NAMALWA (cell line): ENCODE measurements at regions not wholly inside any gene's neighbourhood (a gene's known extent, or its start where the extent isn't known, plus 50 kb on each side); places are given as distances from the start of the nearest gene placed in this dataset.
"Not testable (repeated sequence)": the region's sequence is repeated elsewhere in the genome, so short reads cannot be mapped to it uniquely, and the experiment has no call there.

Experiments used
- DNase-seq: peaks from one replicate; pipeline ENCODE4 v3.0.0-alpha.2; 2015; ENCODE audit warnings: low spot score

GRCh38 chr2:3036432-3037125 lies 341.0 kb downstream of the EIPR1 start:
- DNase-seq, result no peak

GRCh38 chr2:3035385-3036050 lies 342.1 kb downstream of the EIPR1 start:
- DNase-seq, result no peak

- DNase-seq, result peak; percentile 4
Observed at GRCh38 chr2:3034856-3035255, 342.8 kb downstream of the EIPR1 start.

GRCh38 chr2:3034396-3034795 lies 343.2 kb downstream of the EIPR1 start:
- DNase-seq, result no peak

- no peak for DNase-seq
Observed at GRCh38 chr2:3033315-3033714, 344.3 kb downstream of the EIPR1 start.

GRCh38 chr2:3030791-3031190 lies 346.8 kb downstream of the EIPR1 start:
- not testable (repeated sequence) for DNase-seq

GRCh38 chr2:3025984-3026383 lies 351.6 kb downstream of the EIPR1 start:
- no peak for DNase-seq

GRCh38 chr2:3025261-3025660 lies 352.4 kb downstream of the EIPR1 start:
- DNase-seq, result peak; percentile 33

GRCh38 chr2:3024401-3024935 lies 353.1 kb downstream of the EIPR1 start:
- DNase-seq, result no peak

GRCh38 chr2:3023531-3023930 lies 354.1 kb downstream of the EIPR1 start:
- no peak for DNase-seq

GRCh38 chr2:3022841-3023372 lies 354.7 kb downstream of the EIPR1 start:
- DNase-seq, result no peak

GRCh38 chr2:3021720-3022119 lies 355.9 kb downstream of the EIPR1 start:
- DNase-seq, result no peak

GRCh38 chr2:3010001-3010400 lies 367.6 kb downstream of the EIPR1 start:
- DNase-seq, result no peak

GRCh38 chr2:3009483-3009882 lies 368.1 kb downstream of the EIPR1 start:
- DNase-seq, result no peak

- no peak for DNase-seq
Observed at GRCh38 chr2:3009005-3009404, 368.6 kb downstream of the EIPR1 start.

GRCh38 chr2:3008561-3008960 lies 369.1 kb downstream of the EIPR1 start:
- DNase-seq, result no peak

- DNase-seq, result no peak
Observed at GRCh38 chr2:3007135-3007534, 370.5 kb downstream of the EIPR1 start.

GRCh38 chr2:3005859-3006501 lies 371.6 kb downstream of the EIPR1 start:
- DNase-seq, result no peak

- peak; percentile 38 for DNase-seq
Observed at GRCh38 chr2:3001615-3002560, 375.7 kb downstream of the EIPR1 start.

- no peak for DNase-seq
Observed at GRCh38 chr2:3000968-3001367, 376.6 kb downstream of the EIPR1 start.

- no peak for DNase-seq
Observed at GRCh38 chr2:3000125-3000524, 377.5 kb downstream of the EIPR1 start.

- DNase-seq, result no peak
Observed at GRCh38 chr2:2998971-2999370, 378.6 kb downstream of the EIPR1 start.
